ENCODE measurements at regions not wholly inside any gene's neighbourhood (a gene's known extent, or its start where the extent isn't known, plus 50 kb on each side); places are given as distances from the start of the nearest gene placed in this dataset.

- no peak for TF ChIP-seq CTCF (IDR thresholded peaks at IDR 0.05)
- TF ChIP-seq POLR2A (IDR thresholded peaks at IDR 0.05) = no peak
Observed at GRCh38 chr13:78827471-78827870, 168.5 kb upstream of the OBI1 start.
